A673 (cell line): ENCODE measurements at regions not wholly inside any gene's neighbourhood (a gene's known extent, or its start where the extent isn't known, plus 50 kb on each side); places are given as distances from the start of the nearest gene placed in this dataset.

ENCODE experiments used
- EZH2 ChIP-seq: fragments of 200-600 bp; sonication (generic); IDR thresholded peaks from 2 replicates; pipeline ENCODE4 v1.6.1; 2017; ENCODE audit warnings: borderline replicate concordance, low read depth, mild to moderate bottlenecking, mixed read lengths, antibody characterized with exemption, low read length; ENCODE audit not compliant: poor library complexity, severe bottlenecking
- TF ChIP-seq, protein P1 (sequence below): fragments of 300-800, 200-600 bp; sonication (generic); conservative IDR thresholded peaks from 2 replicates; pipeline ENCODE4 v1.5.1; 2017; ENCODE audit warnings: low read depth, mild to moderate bottlenecking, antibody characterized with exemption, low read length, moderate library complexity, mixed read lengths

GRCh38 chr14:81982046-81982445 is 448.4 kb upstream of the SEL1L start:
- TF ChIP-seq, protein P1, sequence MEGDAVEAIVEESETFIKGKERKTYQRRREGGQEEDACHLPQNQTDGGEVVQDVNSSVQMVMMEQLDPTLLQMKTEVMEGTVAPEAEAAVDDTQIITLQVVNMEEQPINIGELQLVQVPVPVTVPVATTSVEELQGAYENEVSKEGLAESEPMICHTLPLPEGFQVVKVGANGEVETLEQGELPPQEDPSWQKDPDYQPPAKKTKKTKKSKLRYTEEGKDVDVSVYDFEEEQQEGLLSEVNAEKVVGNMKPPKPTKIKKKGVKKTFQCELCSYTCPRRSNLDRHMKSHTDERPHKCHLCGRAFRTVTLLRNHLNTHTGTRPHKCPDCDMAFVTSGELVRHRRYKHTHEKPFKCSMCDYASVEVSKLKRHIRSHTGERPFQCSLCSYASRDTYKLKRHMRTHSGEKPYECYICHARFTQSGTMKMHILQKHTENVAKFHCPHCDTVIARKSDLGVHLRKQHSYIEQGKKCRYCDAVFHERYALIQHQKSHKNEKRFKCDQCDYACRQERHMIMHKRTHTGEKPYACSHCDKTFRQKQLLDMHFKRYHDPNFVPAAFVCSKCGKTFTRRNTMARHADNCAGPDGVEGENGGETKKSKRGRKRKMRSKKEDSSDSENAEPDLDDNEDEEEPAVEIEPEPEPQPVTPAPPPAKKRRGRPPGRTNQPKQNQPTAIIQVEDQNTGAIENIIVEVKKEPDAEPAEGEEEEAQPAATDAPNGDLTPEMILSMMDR: no peak
- TF ChIP-seq EZH2: no peak
